ENCODE measurements at regions not wholly inside any gene's neighbourhood (a gene's known extent, or its start where the extent isn't known, plus 50 kb on each side); places are given as distances from the start of the nearest gene placed in this dataset.
"Not testable (repeated sequence)": the region's sequence is repeated elsewhere in the genome, so short reads cannot be mapped to it uniquely, and the experiment has no call there.

DNA sequence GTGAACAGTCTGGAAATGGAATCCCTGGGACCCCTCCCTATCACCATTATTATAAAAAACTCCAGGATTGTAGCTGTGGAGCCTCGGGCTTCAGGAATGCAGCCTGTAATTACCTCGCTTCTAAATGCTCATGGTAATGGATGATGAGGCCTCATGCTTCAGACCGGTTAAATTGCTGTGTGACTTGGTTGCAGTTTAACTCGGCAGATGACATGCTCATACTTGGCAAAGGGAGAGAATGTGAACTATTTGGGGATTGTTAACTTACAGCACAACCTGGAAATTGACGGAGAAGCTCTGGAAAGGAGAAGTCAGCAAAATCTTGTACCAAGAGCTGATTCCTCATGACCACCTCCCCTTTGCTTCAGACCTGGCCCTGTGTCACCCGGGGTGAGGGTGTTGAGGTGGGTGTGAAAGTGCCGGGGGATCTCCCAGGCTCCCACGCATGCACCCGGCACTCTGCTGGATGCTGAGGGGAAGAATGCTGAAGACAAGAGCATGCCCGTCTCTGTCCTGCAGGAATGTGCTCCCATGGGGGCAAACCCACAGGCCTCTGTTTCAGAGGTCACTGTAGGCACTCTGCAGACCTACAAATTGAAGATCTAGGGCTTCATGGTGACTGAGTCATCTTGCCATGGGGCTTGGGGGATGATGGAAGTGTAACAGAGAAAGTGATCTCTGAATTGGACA, 364.8 kb downstream of the RPS6KC1 start:
- DNase-seq (ENCODE audit: low read depth in 4 of 4, low spot score in 2 of 4): no peak

DNA sequence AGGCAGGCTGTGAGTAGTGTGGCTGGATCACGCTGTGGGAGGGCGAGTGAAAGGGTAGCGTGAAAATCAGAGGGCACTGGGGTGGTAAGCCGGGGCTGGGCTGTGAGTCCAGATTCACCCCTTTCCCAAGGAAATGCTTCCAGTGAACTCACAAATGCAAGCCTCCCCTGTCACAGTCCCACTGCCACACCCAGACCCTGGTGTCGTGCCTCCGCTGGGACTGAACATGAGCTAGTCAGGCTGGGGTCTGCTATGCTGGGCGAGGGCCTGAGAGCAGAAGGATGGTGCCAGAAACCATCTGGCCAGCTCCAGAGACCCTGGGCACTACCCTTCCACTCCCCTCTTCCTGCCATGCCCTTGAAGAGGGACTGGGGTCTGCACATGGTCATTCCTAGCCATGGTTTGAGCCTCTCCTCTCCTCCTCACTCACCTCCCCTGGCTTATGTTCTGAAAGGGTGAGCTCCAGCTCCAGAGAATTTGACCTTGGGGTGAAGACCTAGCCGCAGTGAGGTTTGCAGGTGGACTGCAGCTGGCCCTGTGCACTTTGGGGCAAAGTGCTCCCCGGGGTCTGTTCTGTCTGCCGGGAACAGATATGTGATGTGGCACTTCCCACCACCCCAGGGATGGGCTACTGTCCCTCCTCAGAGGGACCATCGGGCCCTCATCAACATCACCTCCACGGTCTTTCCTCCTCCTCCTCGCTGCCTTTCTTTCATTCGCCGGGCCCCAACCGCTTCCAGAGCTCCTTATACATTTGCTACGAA, 365.6 kb downstream of the RPS6KC1 start:
- DNase-seq (ENCODE audit: low read depth in 4 of 4, low spot score in 2 of 4): no peak

DNA sequence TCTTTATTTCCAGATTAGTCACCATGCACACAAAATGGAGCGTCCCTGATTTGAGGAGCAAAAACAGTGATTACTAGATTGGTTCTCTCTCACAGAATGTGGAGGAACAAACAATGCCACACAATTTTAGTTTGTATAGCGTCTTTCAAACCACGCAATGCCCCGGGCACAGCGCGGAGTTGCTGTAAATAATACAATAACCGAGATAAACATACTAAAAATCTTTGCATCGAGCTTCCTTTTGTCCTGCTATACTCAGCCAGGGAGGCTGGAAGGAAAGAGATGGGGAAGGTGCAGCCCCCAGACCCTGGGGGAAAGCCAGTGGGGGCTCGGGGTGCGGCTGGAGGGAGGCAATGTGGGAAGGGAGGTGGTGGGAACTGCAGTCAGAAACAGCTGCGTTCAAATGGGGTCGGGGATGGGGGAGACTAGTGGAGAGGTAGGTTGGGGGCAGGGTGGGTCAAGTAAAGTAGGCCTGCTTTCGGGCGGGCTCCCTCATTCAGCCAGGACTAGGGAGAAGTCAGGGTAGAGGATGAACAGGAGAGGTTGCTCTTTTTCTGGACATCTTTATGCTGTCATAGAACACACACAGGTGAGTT, 366.3 kb downstream of the RPS6KC1 start:
- DNase-seq (ENCODE audit: low read depth in 4 of 4, low spot score in 2 of 4): no peak

DNA sequence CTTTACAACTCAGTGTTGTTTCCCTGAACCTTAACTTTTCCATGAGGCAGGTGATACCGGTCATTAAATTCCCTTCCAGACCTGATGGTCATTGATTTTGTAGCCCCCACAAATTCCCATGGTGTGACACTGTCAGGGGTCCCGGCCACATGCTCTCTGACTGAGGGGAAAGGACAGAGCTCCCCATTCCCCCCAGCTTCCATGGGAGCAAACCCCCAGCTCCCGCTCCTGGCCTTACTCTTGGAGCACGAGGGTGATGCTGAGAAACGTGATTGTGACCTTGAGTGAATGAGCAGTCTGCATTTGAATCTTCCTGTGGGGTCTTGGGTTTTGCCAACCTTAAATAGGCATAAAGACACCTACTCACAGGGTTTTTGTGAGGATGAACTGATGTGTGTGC, 366.8 kb downstream of the RPS6KC1 start:
- DNase-seq (ENCODE audit: low read depth in 4 of 4, low spot score in 2 of 4): no peak

DNA sequence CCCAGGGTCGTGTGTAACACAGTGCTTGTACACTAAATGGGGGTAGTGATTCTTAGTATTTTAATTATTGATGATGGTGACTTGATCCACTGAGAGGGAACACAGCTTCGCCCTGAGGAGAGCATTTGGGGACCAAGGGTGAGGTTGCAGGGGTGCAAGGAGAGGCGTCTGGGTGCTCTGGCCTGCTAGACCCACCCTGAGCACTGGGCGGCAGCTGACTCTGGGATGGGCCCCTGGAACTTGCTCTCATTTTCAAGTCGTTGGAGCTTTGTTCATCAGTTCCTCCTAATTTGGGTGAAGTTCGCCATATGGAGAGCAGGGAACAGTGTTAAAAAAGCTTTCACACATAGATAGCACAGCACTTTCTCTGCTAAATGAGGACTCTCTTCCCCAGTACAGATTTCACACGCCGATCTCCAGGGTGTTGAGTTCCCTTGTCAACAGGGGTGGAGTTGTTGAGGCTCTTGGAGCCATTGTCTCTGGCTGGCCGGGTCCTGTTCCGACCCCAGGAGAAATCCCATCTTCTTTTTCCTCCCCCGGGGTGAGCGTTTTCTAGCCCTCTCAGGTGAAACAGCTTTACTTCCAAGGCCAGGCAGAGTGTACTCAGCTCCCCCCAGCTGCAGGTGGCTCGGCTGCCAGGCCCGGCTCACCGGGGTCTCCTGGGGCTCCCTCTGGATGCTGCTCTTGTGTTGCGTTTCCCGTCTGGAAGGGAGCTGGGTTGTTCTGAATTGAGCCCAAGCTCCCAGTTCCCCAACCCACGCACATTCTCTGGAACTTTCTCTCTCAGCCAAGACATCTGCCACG, 367.4 kb downstream of the RPS6KC1 start:
- no peak for DNase-seq (ENCODE audit: low read depth in 4 of 4, low spot score in 2 of 4)

DNA sequence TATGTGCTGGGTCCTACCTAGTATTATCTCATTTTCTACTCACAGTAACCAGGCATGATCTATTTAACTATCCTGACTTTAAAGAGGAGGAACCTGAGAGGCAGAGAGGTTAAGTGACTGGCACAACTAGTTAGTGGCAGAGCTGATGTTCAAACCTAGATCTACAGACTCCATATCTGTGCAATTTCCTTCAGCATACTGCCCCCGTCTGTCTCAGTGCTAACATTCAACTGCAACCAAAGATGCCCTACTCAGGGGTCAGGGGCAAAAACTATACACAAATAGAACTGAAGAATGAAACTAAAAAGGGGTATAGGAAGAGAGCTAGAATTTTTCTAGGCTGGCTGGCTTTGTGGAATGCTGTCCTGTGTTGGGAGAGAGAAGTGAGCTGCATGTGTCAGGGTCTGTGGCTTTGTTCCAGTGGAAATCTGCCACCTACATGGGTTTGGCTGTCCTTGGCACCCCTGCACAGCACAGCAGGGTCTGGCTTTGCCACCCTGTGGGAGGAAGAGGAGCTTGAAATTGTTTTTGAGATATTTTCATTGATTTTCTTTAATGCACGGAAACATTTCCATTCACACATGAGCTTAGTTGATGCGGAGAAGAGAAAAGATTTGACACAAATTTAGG, 368.5 kb downstream of the RPS6KC1 start:
- DNase-seq (ENCODE audit: low read depth in 4 of 4, low spot score in 2 of 4): no peak

DNA sequence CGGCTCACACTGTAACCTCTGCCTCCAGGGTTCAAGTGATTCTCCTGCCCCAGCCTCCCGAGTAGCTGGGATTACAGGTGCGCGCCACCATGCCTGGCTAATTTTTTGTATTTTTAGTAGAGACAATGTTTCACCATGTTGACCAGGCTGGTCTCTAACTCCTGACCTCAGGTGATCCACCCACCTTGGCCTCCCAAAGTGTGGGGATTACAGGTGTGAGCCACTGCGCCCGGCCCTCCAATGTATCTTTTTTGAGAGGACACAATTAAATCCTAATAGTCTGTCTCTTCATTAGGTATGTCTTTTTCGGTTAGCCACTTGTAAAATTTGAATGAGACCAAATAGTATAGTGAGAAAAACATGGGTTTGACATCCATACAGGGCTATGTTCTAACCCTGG, 370.1 kb downstream of the RPS6KC1 start:
- not testable (repeated sequence) for DNase-seq (ENCODE audit: low read depth in 4 of 4, low spot score in 2 of 4)

DNA sequence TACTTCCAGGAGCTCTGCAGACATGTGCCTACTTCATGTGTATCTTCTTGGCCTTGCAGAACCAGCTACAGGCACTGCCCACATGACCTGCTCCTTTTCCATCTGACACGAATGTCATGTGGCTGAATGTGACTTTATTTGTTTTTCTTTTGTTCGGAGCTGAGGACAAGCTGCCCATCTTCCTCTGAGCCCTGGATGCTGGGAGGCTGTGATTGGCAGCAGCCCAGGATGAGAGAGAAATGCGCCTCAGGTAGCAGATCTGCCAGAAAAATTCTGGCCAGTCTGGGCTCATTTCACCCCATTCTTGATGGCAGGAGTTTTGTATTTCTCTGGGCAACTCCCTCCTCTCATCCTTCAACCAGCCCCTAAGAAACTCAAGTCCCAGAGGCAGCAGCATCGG, 372.0 kb downstream of the RPS6KC1 start:
- DNase-seq (ENCODE audit: low read depth in 4 of 4, low spot score in 2 of 4): no peak

DNA sequence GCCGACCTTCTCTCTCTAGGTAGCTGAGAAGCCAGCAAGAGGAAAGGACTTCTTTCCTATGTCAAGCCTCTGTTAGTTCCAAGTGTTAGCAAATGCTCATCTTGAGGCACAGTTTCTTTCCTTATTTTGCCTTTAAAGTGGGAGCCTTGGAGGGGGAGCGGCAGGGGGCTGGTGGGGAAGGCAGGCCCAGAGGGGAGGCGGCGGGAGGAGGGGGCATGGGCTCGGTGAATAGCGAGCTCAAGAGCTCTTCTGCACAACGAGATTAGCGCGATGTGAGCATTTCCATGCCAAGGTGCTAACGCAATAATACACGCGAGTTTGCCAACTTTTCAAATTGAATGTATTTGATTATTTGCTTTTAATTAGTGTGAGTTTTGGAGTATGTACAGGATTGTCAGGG, 372.6 kb downstream of the RPS6KC1 start:
- no peak for DNase-seq (ENCODE audit: low read depth in 4 of 4, low spot score in 2 of 4)

DNA sequence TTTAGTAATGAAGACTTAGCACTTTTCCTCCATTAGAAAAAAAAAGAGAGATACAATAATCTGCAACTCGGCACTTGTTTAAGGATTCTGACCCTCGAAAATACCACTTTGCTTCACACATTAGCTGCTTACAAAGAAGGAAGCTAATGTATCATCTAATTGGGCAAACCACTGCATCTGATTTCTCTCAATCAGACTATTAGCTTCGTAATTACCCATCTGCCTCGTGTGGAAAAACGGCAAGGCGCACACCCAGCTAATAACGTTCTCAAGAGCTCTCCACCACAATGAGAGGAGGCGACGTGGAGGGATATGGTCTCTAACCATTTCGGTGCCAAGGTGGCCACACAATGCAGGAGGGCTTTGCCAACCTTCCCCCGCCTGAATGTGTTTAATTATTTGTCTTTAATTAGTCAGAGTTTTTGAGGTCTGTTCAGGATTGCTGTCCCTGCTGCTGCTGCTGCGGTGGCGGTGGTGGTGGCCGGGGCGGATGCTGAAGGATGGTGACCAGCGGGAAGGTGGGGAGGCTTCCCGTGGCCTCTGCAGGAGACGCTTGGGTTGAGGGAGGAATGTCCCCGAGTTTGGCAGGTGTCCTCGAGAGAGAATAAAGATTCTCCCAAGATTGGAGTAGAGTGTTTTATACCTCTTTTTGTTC, 374.5 kb downstream of the RPS6KC1 start:
- DNase-seq (ENCODE audit: low read depth in 4 of 4, low spot score in 2 of 4): no peak

DNA sequence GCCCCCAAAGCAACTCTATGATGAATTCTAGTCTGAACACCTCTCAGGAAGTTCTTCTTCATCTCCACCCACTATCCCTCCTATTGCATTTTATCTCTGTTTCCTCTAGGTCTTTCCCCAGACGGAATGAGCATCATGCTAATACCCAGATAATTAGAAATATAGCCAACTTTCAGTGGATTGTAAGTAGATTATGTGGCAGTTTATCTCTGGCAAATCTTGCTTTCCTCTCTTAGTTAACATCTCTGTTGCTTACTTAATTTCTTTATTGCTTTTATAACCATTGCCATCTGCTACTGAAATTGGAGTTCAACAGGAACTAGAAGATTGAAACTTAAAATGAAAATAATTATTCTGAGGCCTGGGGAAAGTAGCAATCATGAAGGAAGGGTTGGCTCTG, 378.6 kb downstream of the RPS6KC1 start:
- no peak for DNase-seq (ENCODE audit: low read depth in 4 of 4, low spot score in 2 of 4)

DNA sequence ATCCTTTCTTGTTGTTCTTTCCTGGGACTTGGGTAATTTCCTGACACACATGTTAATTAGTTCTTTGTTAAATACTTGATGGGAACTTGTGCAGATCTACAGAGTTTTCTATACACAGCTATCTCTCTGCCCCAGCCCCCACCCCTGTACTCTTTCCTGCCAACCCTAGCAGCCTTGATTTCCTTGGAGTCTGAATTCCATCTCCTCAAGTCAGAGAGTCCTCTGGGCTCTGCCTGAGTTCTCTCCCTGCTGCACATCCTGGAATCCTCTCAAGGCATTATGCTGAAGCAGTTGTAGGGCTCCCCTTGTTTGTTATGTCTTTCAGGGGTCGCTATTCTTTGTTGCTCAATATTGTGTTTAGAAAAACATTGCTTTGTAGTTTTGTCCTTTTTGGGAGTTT, 384.7 kb downstream of the RPS6KC1 start:
- no peak for DNase-seq (ENCODE audit: low read depth in 4 of 4, low spot score in 2 of 4)

DNA sequence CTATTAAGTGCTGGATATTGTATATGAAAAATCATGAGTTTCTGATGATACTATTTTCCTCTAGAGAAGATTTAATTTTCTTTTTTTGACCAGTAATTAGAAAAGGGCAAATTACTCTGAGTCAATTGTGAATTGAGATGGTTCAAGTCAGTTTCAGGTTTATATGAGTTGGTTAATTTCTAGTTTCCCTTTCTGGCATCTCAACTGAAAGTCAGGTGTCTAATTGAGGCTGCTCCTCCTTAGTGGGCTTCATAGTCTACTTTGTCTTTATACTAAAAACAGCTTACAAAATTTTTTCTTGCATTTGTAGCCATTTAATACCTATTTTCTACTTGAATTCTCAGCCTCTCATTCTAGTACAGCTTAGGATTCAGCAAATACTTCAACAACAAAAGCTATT, 387.3 kb downstream of the RPS6KC1 start:
- no peak for DNase-seq (ENCODE audit: low read depth in 4 of 4, low spot score in 2 of 4)

DNA sequence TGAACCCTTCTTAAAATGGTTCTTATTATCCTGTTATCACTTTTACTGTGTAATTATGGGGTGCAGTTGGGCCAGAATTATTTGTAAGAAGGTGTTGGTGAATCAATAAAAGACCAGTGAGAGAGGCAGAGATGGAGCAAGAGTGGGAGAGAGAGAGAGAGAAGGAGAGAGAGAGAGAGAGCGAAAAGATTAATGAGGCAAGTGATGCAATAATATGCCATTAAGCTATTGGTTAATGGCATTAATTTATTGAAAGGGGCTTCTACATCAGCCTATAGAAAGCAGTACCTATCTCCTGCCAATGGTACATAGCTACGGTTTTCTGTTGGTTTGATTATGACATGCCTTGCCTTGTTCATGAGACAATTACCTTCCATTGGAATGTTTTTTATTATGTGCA, 388.7 kb downstream of the RPS6KC1 start:
- DNase-seq (ENCODE audit: low read depth in 4 of 4, low spot score in 2 of 4): no peak

DNA sequence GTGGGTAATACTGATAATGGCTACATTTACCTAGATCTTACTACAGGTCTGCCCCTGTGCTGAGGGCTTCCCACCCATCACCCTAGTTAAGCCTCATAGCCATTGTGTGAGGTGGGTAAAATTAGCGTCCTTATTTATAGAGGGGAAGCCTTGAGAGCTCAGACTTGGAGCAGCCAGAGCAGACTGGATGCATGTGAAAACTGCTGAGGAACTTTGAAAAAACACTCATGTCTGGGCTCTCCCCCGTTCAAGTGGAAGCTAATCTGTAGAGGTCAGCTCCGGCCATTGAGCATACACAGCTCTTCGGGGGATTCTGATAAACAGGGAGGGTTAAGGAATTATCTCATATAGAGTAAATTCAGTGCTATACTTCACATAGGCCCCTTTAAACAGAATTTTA, 389.7 kb downstream of the RPS6KC1 start:
- DNase-seq (ENCODE audit: low read depth in 4 of 4, low spot score in 2 of 4): no peak

DNA sequence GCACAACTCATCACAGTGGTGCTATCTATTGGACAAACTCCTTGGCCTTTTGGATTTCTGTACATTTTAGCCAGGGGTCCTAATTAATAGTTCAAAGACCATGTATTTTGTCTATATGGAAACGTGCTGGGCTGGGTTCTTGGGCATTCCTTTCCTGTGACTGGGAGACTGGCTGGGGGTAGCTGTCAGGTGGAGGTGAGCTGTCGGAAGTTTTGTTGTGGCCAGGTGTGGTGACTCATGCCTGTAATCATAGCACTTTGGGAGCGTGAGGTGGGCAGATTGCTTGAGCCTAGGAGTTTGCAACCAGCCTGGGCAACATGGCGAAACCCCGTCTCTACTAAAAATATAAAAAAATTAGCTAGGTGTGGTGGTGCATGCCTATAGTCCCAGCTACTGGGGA, 392.4 kb downstream of the RPS6KC1 start:
- no peak for DNase-seq (ENCODE audit: low read depth in 4 of 4, low spot score in 2 of 4)

DNA sequence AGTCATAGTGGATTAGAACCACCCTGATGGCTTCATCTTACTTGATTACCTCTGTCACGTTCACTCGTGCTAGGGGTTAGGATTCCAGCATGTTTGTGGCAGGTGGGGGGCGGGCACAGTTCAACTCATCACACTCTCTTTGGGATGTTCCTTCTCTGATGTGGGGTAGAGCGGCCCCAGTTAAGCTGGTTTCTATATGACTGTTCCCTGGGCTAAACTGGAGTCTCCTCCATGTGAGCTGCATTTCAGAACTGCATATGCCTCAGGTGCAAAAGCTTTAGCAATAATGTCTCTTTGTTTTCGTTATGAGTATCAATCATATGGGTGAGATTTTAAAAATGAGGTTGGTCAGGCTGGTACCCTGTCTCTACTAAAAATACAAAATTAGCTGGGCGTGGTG, 393.2 kb downstream of the RPS6KC1 start:
- DNase-seq (ENCODE audit: low read depth in 4 of 4, low spot score in 2 of 4): no peak

DNA sequence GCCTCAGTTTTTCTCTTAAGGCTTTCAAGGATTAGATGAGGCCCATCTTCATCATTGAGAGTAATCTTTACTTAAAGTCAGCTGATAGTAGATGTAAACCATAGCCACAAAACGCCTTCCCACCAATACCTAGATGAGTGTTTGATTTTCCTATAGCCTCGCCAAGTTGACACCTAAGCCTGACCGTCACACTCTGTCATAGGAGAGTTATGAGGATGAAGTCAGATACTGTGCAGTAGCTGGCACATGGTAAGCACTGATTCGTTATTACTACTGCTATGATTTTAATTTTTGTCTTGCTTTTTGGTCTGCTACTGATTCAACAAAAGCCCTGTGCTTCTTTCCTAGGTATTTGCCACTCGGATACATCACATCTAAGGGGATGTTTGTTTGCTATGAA, 395.5 kb downstream of the RPS6KC1 start:
- DNase-seq (ENCODE audit: low read depth in 4 of 4, low spot score in 2 of 4): no peak

DNA sequence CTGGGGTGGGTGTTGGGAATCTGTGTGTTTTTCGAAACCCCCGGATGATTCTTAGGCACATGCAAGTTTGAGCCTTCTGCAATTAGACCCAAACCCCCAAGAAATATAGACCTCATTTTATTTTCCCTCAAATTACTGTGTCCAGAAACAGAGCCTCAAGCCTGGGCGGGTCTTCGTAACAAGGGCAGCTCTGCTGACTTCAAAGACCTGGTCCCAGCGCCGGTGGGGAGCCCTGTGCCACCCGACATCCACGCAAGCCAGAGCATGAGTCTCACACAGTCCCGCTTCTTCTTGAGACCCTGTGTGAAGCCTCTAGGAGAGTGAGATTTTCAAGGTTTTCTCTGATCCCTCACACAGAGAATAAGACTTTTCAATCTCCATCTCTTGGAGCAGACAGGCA, 397.3 kb downstream of the RPS6KC1 start:
- DNase-seq (ENCODE audit: low read depth in 4 of 4, low spot score in 2 of 4): no peak

DNA sequence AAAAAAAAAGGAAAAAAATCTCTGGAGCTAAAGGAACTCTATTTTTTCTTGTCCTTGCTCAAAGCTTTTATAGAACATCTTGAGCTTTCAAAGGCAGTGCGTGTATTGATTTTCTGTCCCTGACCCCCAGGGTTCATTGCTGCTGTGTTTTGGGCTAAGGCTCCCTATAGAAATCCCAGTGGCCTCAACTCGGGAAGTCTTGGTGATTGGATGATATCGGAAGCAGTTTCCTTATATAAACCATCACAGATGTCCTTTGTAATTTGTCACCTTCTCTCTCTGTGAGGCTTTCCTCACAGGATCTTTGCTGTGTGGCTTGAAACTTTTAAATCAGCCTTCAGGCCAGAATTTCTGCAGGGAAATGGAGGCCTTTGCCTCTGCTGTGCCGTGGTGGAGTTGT, 397.7 kb downstream of the RPS6KC1 start:
- no peak for DNase-seq (ENCODE audit: low read depth in 4 of 4, low spot score in 2 of 4)
